Kidney epithelial cell (primary cell): ENCODE measurements at regions not wholly inside any gene's neighbourhood (a gene's known extent, or its start where the extent isn't known, plus 50 kb on each side); places are given as distances from the start of the nearest gene placed in this dataset.

ENCODE experiments used
- DNase-seq: peaks from one replicate; pipeline ENCODE4 v3.0.0-alpha.2; 2010; ENCODE audit warnings: low read depth
- H3K27me3 ChIP-seq: 2 replicates; pipeline ENCODE4 v1.6.0; 2011; ENCODE audit warnings: low read length; ENCODE audit not compliant: control insufficient read depth, insufficient read depth
- H3K36me3 ChIP-seq: 2 replicates; pipeline ENCODE4 v1.5.1; 2011; ENCODE audit warnings: low read length; ENCODE audit not compliant: control insufficient read depth, insufficient read depth
- H3K4me3 ChIP-seq: 2 replicates; pipeline ENCODE4 v1.5.1; 2011; ENCODE audit warnings: low read depth, mild to moderate bottlenecking, control low read depth, low read length
- CTCF ChIP-seq: IDR thresholded peaks from 2 replicates; pipeline ENCODE4 v1.5.1; 2011; ENCODE audit warnings: mild to moderate bottlenecking, moderate library complexity, low read length, control low read depth, inconsistent platforms; ENCODE audit not compliant: insufficient read depth, poor library complexity, severe bottlenecking

- no peak overlapping the region for H3K4me3 ChIP-seq
- no peaks in the 10 kb centered on the region for H3K36me3 ChIP-seq
- no peak for TF ChIP-seq CTCF
- DNase-seq, result no peak
- H3K27me3 ChIP-seq, result no peaks in the 10 kb centered on the region
These were observed 51.5 kb upstream of the TWIST2 start for GRCh38 chr2:238796223-238796885.

DNA sequence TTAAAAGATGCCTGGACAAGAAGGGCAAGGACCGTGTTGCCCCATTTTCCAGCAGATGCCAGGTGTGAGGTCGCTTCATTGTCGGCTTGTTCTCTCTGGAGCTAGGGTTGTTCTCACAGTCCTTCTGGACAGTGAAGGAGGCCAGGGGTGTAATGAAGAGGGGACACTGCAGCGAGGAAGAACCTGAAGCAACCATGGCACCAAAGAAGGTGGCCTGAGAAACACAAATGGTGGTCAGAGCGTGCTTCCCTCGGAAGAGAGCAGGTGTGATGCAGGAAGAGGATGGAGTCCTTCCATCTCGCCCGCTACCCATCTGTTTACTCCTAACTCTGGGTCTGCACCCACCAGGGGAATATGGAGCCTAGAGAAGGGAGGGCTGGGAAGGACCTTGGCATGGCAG lies 50.3 kb upstream of the TWIST2 start:
- DNase-seq, result no peak
- H3K36me3 ChIP-seq, result no peaks in the 10 kb centered on the region
- no peaks in the 10 kb centered on the region for H3K27me3 ChIP-seq
- no peak overlapping the region for H3K4me3 ChIP-seq
- TF ChIP-seq CTCF, result no peak
